HepG2 (cell line): ENCODE measurements at regions not wholly inside any gene's neighbourhood (a gene's known extent, or its start where the extent isn't known, plus 50 kb on each side); places are given as distances from the start of the nearest gene placed in this dataset.

Experiments used
- ATAC-seq: fragments of 200-7000 bp; cut with Tn5 transposase; 3 replicates; pipeline ENCODE4 v1.9.1; 2020; ENCODE audit warnings: mild to moderate bottlenecking, moderate library complexity
- BruUV-seq: library from RNA; stranded (reverse); fragments of 400-500 nt; replicated peaks from 2 replicates; lab custom pipeline; 2021; lab: Mats Ljungman, UMichigan
- CTCF ChIA-PET: fragments of 300-600 bp; formaldehyde crosslinking; extraction: SDS; loops from one replicate; lab custom pipeline; 2021; ENCODE audit warnings: low total read pairs, inconsistent platforms, low intra/inter-chr PET ratio; lab: Yijun Ruan, JAX
- POLR2A ChIA-PET: fragments of 350-600 bp; sonication (Branson Sonifier 250); formaldehyde crosslinking; loops from one replicate; lab custom pipeline; 2020; ENCODE audit warnings: antibody characterized with exemption, inconsistent platforms; lab: Yijun Ruan, JAX
- DNase-seq: peaks from one replicate; pipeline ENCODE4 v3.0.0-alpha.2; 2015; ENCODE audit warnings: low spot score
- FAIRE-seq: peaks from 3 replicates; lab custom pipeline; 2011; peaks lifted over from hg19 to GRCh38; lab: Jason Lieb, UNC
- H2AFZ ChIP-seq: one replicate; pipeline ENCODE4 v1.6.1; 2011; ENCODE audit warnings: low read length, inconsistent platforms
- H3K27ac ChIP-seq: fragments of 300-600 bp; 3 replicates; pipeline ENCODE4 v1.8.0; 2011; ENCODE audit warnings: mixed run types, mild to moderate bottlenecking, mixed read lengths, low read length, inconsistent platforms; ENCODE audit not compliant: insufficient read depth; ENCODE audit errors: extremely low read length
- H3K27me3 ChIP-seq, 2 experiments: fragments of 200-600 bp in 1 of 2; 2 replicates in 1 of 2; 3 replicates in 1 of 2; pipeline versions ENCODE4 v1.6.0 to v1.8.0; 2011; ENCODE audit warnings: low read length in 2 of 2, mild to moderate bottlenecking in 2 of 2, moderate library complexity in 2 of 2, inconsistent platforms in 1 of 2; ENCODE audit not compliant: insufficient read depth in 2 of 2, control insufficient read depth in 1 of 2
- H3K36me3 ChIP-seq, 2 experiments: fragments of 200-600 bp in 1 of 2; replicated peaks in 1 of 2; 2 replicates in 1 of 2; 3 replicates in 1 of 2; pipeline versions ENCODE4 v1.5.1 to v1.8.0; 2011; ENCODE audit warnings: low read length in 2 of 2, inconsistent platforms in 1 of 2; ENCODE audit not compliant: insufficient read depth in 2 of 2, control insufficient read depth in 1 of 2
- H3K4me1 ChIP-seq: 2 replicates; pipeline ENCODE4 v1.5.1; 2012; ENCODE audit warnings: low read length, inconsistent platforms; ENCODE audit not compliant: insufficient read depth
- H3K4me2 ChIP-seq: 2 replicates; pipeline ENCODE4 v1.6.0; 2011; ENCODE audit warnings: low read depth, low read length, inconsistent platforms
- H3K4me3 ChIP-seq, 3 experiments: fragments of 200-600 bp in 1 of 3; sonication (generic), shearing (Covaris generic) in 1 of 3; replicated peaks in 1 of 3; 2 replicates each; pipeline ENCODE4 v1.5.1; 2011 to 2016; ENCODE audit warnings: low read length in 3 of 3, inconsistent platforms in 2 of 3, low read depth in 2 of 3, mild to moderate bottlenecking in 2 of 3, control low read depth in 1 of 3, mixed read lengths in 1 of 3; ENCODE audit not compliant: insufficient read depth in 1 of 3
- H3K79me2 ChIP-seq: one replicate; pipeline ENCODE4 v1.6.1; 2011; ENCODE audit warnings: low read length, inconsistent platforms; ENCODE audit not compliant: insufficient read depth
- H3K9ac ChIP-seq: 2 replicates; pipeline ENCODE4 v1.6.0; 2011; ENCODE audit warnings: mild to moderate bottlenecking, low read depth, low read length, inconsistent platforms; ENCODE audit not compliant: insufficient read depth
- H3K9me3 ChIP-seq: 2 replicates; pipeline ENCODE4 v1.5.1; 2012; ENCODE audit warnings: mild to moderate bottlenecking, low read length
- H4K20me1 ChIP-seq: 2 replicates; pipeline ENCODE4 v1.6.0; 2011; ENCODE audit warnings: inconsistent platforms, mild to moderate bottlenecking, low read length, moderate library complexity; ENCODE audit not compliant: insufficient read depth
- CSRNP1 ChIP-seq: sonication (generic); formaldehyde crosslinking; IDR thresholded peaks from 2 replicates; pipeline ENCODE4 v1.8.1; 2023; ENCODE audit warnings: mild to moderate bottlenecking, missing genetic modification reagents
- JARID2 ChIP-seq: sonication (generic); formaldehyde crosslinking; IDR thresholded peaks from 2 replicates; pipeline ENCODE4 v1.8.1; 2023; ENCODE audit warnings: missing genetic modification reagents, inconsistent platforms; ENCODE audit not compliant: insufficient replicate concordance
- NR3C1 ChIP-seq: sonication (generic); formaldehyde crosslinking; IDR thresholded peaks from 2 replicates; pipeline ENCODE4 v1.4.0; 2020; ENCODE audit warnings: missing genetic modification reagents
- RNF219 ChIP-seq: sonication (generic); formaldehyde crosslinking; IDR thresholded peaks from 2 replicates; pipeline ENCODE4 v1.5.0; 2020; ENCODE audit warnings: mild to moderate bottlenecking, missing genetic modification reagents
- TRIM24 ChIP-seq: sonication (generic); formaldehyde crosslinking; IDR thresholded peaks from 2 replicates; pipeline ENCODE4 v1.8.0; 2022; ENCODE audit warnings: mild to moderate bottlenecking, missing genetic modification reagents
- ZNF512 ChIP-seq: sonication (generic); formaldehyde crosslinking; IDR thresholded peaks from 2 replicates; pipeline ENCODE4 v1.4.0; 2020; ENCODE audit warnings: mild to moderate bottlenecking, missing genetic modification reagents
- ZNF792 ChIP-seq: IDR thresholded peaks from 2 replicates; pipeline ENCODE4 v1.6.1; 2016
- WGBS: methylation state at CpG from one replicate; pipeline ENCODE4 v1.1.6; 2017; ENCODE audit warnings: low lambda C conversion rate; 5-methylcytosine and 5-hydroxymethylcytosine counted together
- in situ Hi-C: cut with HindIII; loops from 2 replicates; pipeline ENCODE4 v1.10.0; 2017; ENCODE audit warnings: low pct_unique_long_range_greater_than_20kb; ENCODE audit not compliant: extremely low pct_ligation_motif_present
- intact Hi-C: fragments of 100-400 bp; cut with micrococcal nuclease; formaldehyde crosslinking; loops from one replicate; pipeline ENCODE4 v1.10.0; 2022; ENCODE audit not compliant: unreplicated experiment

- H3K9me3 ChIP-seq = no peaks in the 10 kb centered on the region
- H2AFZ ChIP-seq = no peak overlapping the region
- H3K4me1 ChIP-seq = no peaks in the 10 kb centered on the region
- TF ChIP-seq RNF219 (CRISPR knock-in tag) (no peak), NR3C1 (CRISPR knock-in tag) (no peak), ZNF512 (CRISPR knock-in tag) (no peak), ZNF792 (CRISPR knock-in tag) (no peak), CSRNP1 (CRISPR knock-in tag) (no peak), JARID2 (CRISPR knock-in tag) (no peak), TRIM24 (CRISPR knock-in tag) (no peak)
- H3K9ac ChIP-seq = no peak overlapping the region
- no peaks in the 10 kb centered on the region for H3K79me2 ChIP-seq
- intact Hi-C loops (no loop called here), in situ Hi-C loops (no loop called here)
- no peaks in the 10 kb centered on the region for H4K20me1 ChIP-seq
- H3K27me3 ChIP-seq = no peaks in the 10 kb centered on the region
- ChIA-PET CTCF (no interaction called here), POLR2A (no interaction called here)
- BruUV-seq = no TSS peak
- H3K4me3 ChIP-seq = no peak overlapping the region
- H3K36me3 ChIP-seq = no peaks in the 10 kb centered on the region
- FAIRE-seq (no peak), DNase-seq (no peak), ATAC-seq (no peak)
- H3K27ac ChIP-seq = no peak overlapping the region
- no peak overlapping the region for H3K4me2 ChIP-seq
- WGBS = 16% methylated on average over 3 of the region's 3 CpGs
Measured at GRCh38 chr2:166773308-166773949, 114.9 kb upstream of the XIRP2 start.
